ENCODE measurements at regions not wholly inside any gene's neighbourhood (a gene's known extent, or its start where the extent isn't known, plus 50 kb on each side); places are given as distances from the start of the nearest gene placed in this dataset.

DNA sequence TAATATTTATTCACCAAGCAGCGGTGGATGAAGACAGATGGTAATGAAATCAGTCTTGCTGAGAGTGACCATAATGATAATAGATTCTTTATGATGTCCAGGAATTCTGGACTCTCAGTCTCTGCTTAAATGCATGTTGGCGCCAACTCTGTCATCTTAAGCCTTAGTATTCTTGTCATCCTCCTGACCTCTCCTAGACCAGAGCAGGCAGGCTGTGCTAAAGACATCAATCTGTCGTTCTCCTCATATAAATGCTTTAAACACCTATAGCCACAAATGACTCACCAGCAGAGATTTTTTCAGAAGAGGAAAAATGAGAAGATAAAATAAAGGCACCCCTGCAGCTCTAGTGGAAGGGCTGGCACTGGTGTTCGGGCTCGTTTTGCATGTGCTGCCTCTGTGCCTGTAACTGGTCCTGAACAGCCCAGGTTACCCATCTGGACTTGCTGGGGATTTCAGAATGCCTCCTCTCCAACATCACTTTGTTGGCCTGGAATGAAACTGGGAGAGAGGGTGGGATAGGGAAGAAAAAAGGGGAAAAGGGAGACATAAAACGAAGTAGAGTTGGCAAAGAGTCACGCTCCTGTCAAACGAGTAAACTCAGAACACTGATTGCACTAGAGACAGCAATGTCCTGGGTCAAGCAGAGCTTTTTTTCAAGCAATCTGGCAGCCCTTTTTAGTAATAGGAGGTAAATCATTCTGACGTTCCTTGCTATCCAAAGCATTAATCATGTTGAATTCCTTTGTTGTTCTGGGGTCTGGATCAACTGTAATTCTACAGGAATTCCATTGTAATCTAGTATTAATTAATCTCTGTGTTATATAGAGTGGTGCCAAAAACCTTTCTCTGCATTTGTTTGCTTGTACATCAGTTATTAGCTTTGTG lies 195.5 kb upstream of the CLINT1 start:
- TF ChIP-seq POLR2A (IDR thresholded peaks at IDR 0.05) (no peak), CTCF (IDR thresholded peaks at IDR 0.05) (no peak)

Measured in adrenal gland (tissue), 5 donors.